ENCODE measurements at regions not wholly inside any gene's neighbourhood (a gene's known extent, or its start where the extent isn't known, plus 50 kb on each side); places are given as distances from the start of the nearest gene placed in this dataset.
"Not testable (repeated sequence)": the region's sequence is repeated elsewhere in the genome, so short reads cannot be mapped to it uniquely, and the experiment has no call there.

GRCh38 chr15:58362262-58362922 lies 69.4 kb upstream of the LIPC start:
- H3K9me3 ChIP-seq (ENCODE audit: control insufficient read depth, low read length): no peaks in the 10 kb centered on the region
- TF ChIP-seq, protein P1, sequence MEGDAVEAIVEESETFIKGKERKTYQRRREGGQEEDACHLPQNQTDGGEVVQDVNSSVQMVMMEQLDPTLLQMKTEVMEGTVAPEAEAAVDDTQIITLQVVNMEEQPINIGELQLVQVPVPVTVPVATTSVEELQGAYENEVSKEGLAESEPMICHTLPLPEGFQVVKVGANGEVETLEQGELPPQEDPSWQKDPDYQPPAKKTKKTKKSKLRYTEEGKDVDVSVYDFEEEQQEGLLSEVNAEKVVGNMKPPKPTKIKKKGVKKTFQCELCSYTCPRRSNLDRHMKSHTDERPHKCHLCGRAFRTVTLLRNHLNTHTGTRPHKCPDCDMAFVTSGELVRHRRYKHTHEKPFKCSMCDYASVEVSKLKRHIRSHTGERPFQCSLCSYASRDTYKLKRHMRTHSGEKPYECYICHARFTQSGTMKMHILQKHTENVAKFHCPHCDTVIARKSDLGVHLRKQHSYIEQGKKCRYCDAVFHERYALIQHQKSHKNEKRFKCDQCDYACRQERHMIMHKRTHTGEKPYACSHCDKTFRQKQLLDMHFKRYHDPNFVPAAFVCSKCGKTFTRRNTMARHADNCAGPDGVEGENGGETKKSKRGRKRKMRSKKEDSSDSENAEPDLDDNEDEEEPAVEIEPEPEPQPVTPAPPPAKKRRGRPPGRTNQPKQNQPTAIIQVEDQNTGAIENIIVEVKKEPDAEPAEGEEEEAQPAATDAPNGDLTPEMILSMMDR (IDR thresholded peaks at IDR 0.05): no peak
- H3K4me1 ChIP-seq: no peaks in the 10 kb centered on the region
- no peaks in the 10 kb centered on the region for H3K79me2 ChIP-seq
- H3K4me3 ChIP-seq (ENCODE audit: low read depth, low read length): no peak overlapping the region
- H3K4me2 ChIP-seq (ENCODE audit: low read length): no peak overlapping the region
- H3K27ac ChIP-seq: no peak overlapping the region
- H3K27me3 ChIP-seq (ENCODE audit: control insufficient read depth, insufficient read depth, low read length): no peaks in the 10 kb centered on the region
- H3K36me3 ChIP-seq (ENCODE audit: control insufficient read depth, insufficient read depth, low read length): no peaks in the 10 kb centered on the region
- H3K9ac ChIP-seq: no peak overlapping the region
- H2AFZ ChIP-seq: no peak overlapping the region

- H3K79me2 ChIP-seq; H3K27ac ChIP-seq; H3K27me3 ChIP-seq (ENCODE audit: control insufficient read depth, insufficient read depth, low read length); H3K4me3 ChIP-seq (ENCODE audit: low read depth, low read length); H3K4me2 ChIP-seq (ENCODE audit: low read length); H2AFZ ChIP-seq; H3K9me3 ChIP-seq (ENCODE audit: control insufficient read depth, low read length); H3K4me1 ChIP-seq; H3K36me3 ChIP-seq (ENCODE audit: control insufficient read depth, insufficient read depth, low read length); H3K9ac ChIP-seq: not testable (repeated sequence)
Observed at GRCh38 chr15:58363118-58363517, 68.7 kb upstream of the LIPC start.

DNA sequence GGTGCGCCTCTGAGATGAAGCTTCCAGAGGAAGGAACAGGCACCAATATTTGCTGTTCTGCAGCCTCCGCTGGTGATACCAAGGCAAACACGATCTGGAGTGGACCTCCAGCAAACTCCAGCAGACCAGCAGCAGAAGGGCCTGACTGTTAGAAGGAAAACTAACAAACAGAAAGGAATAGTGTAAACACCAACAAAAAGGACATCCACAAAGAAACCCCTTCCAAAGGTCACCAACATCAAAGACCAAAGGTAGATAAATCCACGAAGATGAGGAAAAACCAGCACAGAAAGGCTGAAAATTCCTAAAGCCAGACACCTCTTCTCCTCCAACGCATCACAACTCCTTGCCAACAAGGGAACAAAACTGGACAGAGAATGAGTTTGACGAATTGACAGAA lies 68.1 kb upstream of the LIPC start:
- not testable (repeated sequence) for H3K36me3 ChIP-seq (ENCODE audit: control insufficient read depth, insufficient read depth, low read length); H3K27me3 ChIP-seq (ENCODE audit: control insufficient read depth, insufficient read depth, low read length); H3K4me2 ChIP-seq (ENCODE audit: low read length); H3K27ac ChIP-seq; H3K9me3 ChIP-seq (ENCODE audit: control insufficient read depth, low read length); H3K79me2 ChIP-seq; H2AFZ ChIP-seq; H3K9ac ChIP-seq; H3K4me3 ChIP-seq (ENCODE audit: low read depth, low read length); H3K4me1 ChIP-seq

DNA sequence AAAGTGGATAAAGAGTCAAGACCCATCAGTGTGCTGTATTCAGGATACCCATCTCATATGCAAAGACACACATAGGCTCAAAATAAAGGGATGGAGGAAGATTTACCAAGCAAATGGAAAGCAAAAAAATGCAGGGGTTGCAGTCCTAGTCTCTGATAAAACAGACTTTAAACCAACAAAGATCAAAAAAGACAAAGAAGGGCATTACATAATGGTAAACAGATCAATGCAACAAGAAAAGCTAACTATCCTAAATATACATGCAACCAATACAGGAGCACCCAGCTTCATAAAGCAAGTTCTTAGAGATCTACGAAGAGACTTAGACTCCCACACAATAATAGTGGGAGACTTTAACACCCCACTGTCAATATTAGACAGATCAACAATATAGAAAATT lies 66.7 kb upstream of the LIPC start:
- H2AFZ ChIP-seq; H3K4me2 ChIP-seq (ENCODE audit: low read length); H3K4me1 ChIP-seq; H3K27me3 ChIP-seq (ENCODE audit: control insufficient read depth, insufficient read depth, low read length); H3K4me3 ChIP-seq (ENCODE audit: low read depth, low read length); H3K36me3 ChIP-seq (ENCODE audit: control insufficient read depth, insufficient read depth, low read length); H3K9me3 ChIP-seq (ENCODE audit: control insufficient read depth, low read length); H3K79me2 ChIP-seq; H3K9ac ChIP-seq; H3K27ac ChIP-seq: not testable (repeated sequence)

- H3K79me2 ChIP-seq: no peaks in the 10 kb centered on the region
- no peak overlapping the region for H3K4me3 ChIP-seq (ENCODE audit: low read depth, low read length)
- H3K27me3 ChIP-seq (ENCODE audit: control insufficient read depth, insufficient read depth, low read length): no peaks in the 10 kb centered on the region
- H3K27ac ChIP-seq: no peak overlapping the region
- no peaks in the 10 kb centered on the region for H3K4me1 ChIP-seq
- H3K4me2 ChIP-seq (ENCODE audit: low read length): no peak overlapping the region
- H3K9ac ChIP-seq: no peak overlapping the region
- H3K36me3 ChIP-seq (ENCODE audit: control insufficient read depth, insufficient read depth, low read length): no peaks in the 10 kb centered on the region
- TF ChIP-seq, protein P1 (IDR thresholded peaks at IDR 0.05): no peak
- no peak overlapping the region for H2AFZ ChIP-seq
- no peaks in the 10 kb centered on the region for H3K9me3 ChIP-seq (ENCODE audit: control insufficient read depth, low read length)
Observed at GRCh38 chr15:58369261-58369701, 62.5 kb upstream of the LIPC start.

DNA sequence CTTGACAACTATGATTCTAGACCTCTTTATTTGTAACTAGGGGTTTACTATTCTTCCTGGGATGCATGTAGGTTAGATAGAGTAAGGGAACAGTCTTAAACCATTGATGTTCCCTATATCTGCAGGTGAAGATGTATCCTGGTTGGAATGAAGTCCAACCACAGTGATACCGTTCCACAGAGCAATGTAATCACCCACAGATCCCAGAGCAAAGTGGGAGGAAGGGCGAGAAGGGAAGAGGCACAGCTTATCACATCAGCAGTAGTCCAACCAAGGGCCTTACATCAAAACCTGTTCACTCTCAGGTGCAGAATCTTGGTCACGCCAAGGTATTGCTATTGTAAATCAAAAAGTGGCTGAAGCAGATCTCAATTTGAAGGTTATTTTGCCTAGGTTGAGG lies 61.8 kb upstream of the LIPC start:
- TF ChIP-seq, protein P1 (IDR thresholded peaks at IDR 0.05): no peak
- no peaks in the 10 kb centered on the region for H3K4me1 ChIP-seq

More for the DNA sequence above, 61.8 kb upstream of the LIPC start:
- Histone ChIP-seq H3K79me2 (no peaks in the 10 kb centered on the region), H2AFZ (no peak overlapping the region), H3K4me3 (ENCODE audit: low read depth, low read length) (no peak overlapping the region), H3K4me2 (ENCODE audit: low read length) (no peak overlapping the region), H3K27ac (no peak overlapping the region), H3K9me3 (ENCODE audit: control insufficient read depth, low read length) (no peaks in the 10 kb centered on the region), H3K9ac (no peak overlapping the region), H3K27me3 (ENCODE audit: control insufficient read depth, insufficient read depth, low read length) (no peaks in the 10 kb centered on the region), H3K36me3 (ENCODE audit: control insufficient read depth, insufficient read depth, low read length) (no peaks in the 10 kb centered on the region)

Measured in parathyroid adenoma (tissue), 2 donors.